Breast epithelium (tissue), 3 donors: ENCODE measurements at regions not wholly inside any gene's neighbourhood (a gene's known extent, or its start where the extent isn't known, plus 50 kb on each side); places are given as distances from the start of the nearest gene placed in this dataset.

Experiments
- CTCF ChIP-seq, 3 donors: fragments of 450-650 bp; IDR thresholded peaks; one replicate each; pipeline ENCODE4 v1.5.1; 2016 to 2017; ENCODE audit warnings: antibody characterized with exemption in 3 of 3, mild to moderate bottlenecking in 3 of 3, moderate library complexity in 3 of 3
- POLR2A ChIP-seq: fragments of 450-650 bp; IDR thresholded peaks from one replicate; pipeline ENCODE4 v1.6.1; 2016; ENCODE audit warnings: antibody characterized with exemption, mild to moderate bottlenecking, moderate library complexity
- POLR2AphosphoS5 ChIP-seq, 3 donors: sonication (generic); formaldehyde crosslinking; IDR thresholded peaks; one replicate each; pipeline ENCODE4 v1.6.1; 2017; ENCODE audit warnings: antibody characterized with exemption in 3 of 3

GRCh38 chr12:126160912-126161311 lies 1095.7 kb downstream of the AACS start:
- no peak for TF ChIP-seq CTCF (IDR thresholded peaks at IDR 0.05)
- no peak for TF ChIP-seq POLR2A
- no peak for TF ChIP-seq POLR2AphosphoS5 (IDR thresholded peaks at IDR 0.05)
